Activated CD8-positive, alpha-beta T cell treated with anti-CD3 and anti-CD28 coated beads, Interleukin-2, amount 10 ng/mL, durations not matched to agents 7 days and 5 days (primary cell): ENCODE measurements at regions not wholly inside any gene's neighbourhood (a gene's known extent, or its start where the extent isn't known, plus 50 kb on each side); places are given as distances from the start of the nearest gene placed in this dataset.

Experiments used
- ATAC-seq: fragments of 150-1000 bp; cut with Tn5 transposase; one replicate; pipeline ENCODE4 v1.10.0; 2021; ENCODE audit warnings: moderate library complexity
- CTCF ChIA-PET: fragments of 350-600 bp; sonication (Branson Sonifier 250); formaldehyde crosslinking; loops from one replicate; lab custom pipeline; 2021; ENCODE audit warnings: antibody characterized with exemption; lab: Charles Lee
- POLR2A ChIA-PET: fragments of 350-600 bp; sonication (Branson Sonifier 250); formaldehyde crosslinking; loops from one replicate; lab custom pipeline; 2021; ENCODE audit warnings: antibody characterized with exemption; lab: Charles Lee
- DNase-seq: peaks from one replicate; pipeline ENCODE4 v3.0.0-alpha.2; 2020
- H3K27ac Mint-ChIP-seq: one replicate; pipeline ENCODE4 v1.8.0; 2021; ENCODE audit warnings: mild to moderate bottlenecking, mixed read lengths
- H3K27me3 Mint-ChIP-seq: one replicate; pipeline ENCODE4 v1.8.0; 2021; ENCODE audit warnings: low read depth, mixed read lengths
- H3K36me3 Mint-ChIP-seq: one replicate; pipeline ENCODE4 v1.8.0; 2021; ENCODE audit warnings: low read depth, mixed read lengths
- H3K4me1 Mint-ChIP-seq: one replicate; pipeline ENCODE4 v1.8.0; 2021; ENCODE audit warnings: low read depth, mixed read lengths
- H3K4me3 Mint-ChIP-seq: one replicate; pipeline ENCODE4 v1.8.0; 2021; ENCODE audit warnings: mild to moderate bottlenecking, mixed read lengths
- H3K9me3 Mint-ChIP-seq: one replicate; pipeline ENCODE4 v1.8.0; 2022; ENCODE audit warnings: mixed read lengths; ENCODE audit not compliant: insufficient read depth

DNA sequence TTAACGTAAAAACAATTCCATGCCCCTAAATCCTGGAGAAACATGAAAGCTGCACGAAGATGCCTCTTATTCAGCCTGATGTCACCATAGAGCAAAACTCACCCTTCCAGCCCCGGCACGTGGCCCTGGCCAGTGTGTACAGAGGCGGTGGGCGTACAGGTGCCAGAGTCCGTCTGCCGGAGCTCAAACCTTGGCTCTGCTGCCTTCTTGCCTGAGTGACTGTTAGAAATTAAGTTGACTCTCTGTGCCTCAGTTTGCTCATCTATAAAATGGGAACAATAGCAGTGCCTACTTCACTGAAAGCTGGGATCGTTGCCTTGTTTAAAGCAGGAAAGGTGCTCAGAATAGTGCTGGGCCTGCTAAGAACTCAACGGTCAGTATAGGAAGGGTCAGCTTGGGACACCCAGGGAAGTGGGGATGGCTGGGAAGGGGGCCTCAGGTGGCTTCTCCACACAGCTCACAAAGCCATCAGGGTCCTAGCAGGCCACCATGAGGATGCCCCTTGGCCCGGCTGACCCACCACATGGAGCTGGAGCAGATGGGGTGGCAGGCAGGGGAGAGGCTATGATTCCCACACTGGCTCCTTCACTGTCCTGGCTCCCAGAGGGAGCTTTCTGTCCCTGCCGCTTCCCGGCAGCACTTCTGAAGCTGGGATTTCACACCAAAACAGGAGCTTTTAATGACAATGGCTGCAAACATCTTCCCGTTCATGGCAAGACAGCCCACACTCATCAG lies 237.2 kb downstream of the NPHP4 start:
- no peaks in the 10 kb centered on the region for H3K9me3 Mint-ChIP-seq
- H3K27ac Mint-ChIP-seq = no peak overlapping the region
- H3K4me1 Mint-ChIP-seq = no peaks in the 10 kb centered on the region
- ATAC-seq (no peak), DNase-seq (no peak)
- ChIA-PET POLR2A (no interaction called here), CTCF (no interaction called here)
- no peaks in the 10 kb centered on the region for H3K27me3 Mint-ChIP-seq
- H3K4me3 Mint-ChIP-seq = no peak overlapping the region
- no peaks in the 10 kb centered on the region for H3K36me3 Mint-ChIP-seq

DNA sequence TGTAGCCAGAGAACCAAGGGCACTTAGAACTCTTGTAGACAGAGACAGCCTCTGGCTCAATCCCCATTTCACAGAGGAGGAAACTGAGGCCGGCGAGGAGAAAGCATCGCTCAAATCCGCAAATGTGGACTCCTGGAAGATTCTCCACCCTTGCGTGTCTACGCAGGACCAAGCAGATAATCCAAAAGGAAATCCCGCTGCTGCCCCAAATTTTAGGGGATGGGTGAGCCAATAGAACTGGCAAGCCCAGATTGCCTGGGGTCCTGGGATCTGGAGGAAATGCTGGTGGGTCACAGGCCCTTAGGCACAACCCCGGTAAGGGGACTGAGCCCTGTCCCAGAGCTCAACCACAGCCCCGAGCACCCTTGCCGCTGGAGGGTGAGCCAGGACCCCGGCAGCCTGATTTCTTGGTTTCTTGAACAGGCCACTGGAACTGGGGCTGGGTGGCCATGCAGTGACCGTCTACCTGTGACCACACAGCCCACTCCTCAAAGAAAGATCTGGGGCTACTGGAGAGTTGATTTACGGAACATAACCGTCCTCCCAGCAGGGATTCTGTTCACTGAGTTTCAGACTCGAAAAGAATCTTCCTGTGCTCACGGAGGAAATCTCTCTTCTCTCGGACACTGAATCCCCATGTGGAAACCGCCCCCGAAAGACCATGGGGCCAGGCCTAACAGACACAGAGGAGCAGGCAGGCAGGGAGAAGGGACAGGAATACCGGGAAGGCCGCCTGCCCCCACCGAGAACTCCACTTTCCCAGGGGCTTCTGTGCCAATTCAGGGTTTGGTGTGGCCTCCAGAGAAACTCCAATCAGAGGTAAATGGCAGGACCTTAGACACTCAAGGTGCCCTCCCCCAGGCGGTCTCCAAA lies 238.4 kb downstream of the NPHP4 start:
- no peak overlapping the region for H3K27ac Mint-ChIP-seq
- H3K27me3 Mint-ChIP-seq = no peaks in the 10 kb centered on the region
- ChIA-PET POLR2A (no interaction called here), CTCF (no interaction called here)
- ATAC-seq (no peak), DNase-seq (no peak)
- no peaks in the 10 kb centered on the region for H3K4me1 Mint-ChIP-seq
- H3K36me3 Mint-ChIP-seq = no peaks in the 10 kb centered on the region
- H3K9me3 Mint-ChIP-seq = no peaks in the 10 kb centered on the region
- H3K4me3 Mint-ChIP-seq = no peak overlapping the region

DNA sequence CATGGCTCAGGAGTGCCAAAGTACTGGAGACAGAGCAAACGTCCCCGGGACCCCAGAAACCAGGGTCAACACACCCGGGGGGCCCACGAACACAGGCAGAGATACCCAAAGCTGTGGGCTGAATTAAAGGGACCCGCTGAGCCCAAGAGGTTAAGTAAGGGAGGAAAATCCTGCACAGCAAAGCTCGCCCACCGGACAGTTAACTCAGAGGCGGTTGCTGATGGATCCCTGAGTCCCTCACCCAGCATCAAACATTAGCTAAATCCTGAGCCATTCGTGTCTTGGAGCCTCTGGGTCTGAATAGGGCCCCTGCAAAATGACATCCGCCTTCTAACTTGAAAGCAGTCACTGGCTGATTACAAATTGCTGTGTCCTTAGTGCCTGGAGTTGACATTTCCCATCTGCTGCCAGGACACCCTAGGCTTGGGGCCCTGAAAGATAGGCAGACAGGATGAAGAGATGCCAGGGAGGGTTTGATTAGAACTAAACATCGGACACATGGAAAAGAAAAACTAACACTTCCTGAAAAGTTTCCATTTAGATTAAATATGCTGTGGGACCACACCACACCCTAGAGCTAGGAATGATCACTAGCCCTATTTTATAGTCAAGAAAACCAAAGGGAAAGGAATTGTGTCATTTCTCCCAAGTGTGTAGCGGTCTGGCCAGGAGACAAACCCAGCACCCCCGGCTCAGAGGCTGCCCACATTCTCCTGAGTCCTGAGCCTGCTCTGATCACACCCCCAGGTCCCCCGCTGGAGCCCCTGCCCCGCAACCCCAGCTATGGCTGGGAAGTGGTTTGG lies 239.3 kb downstream of the NPHP4 start:
- ATAC-seq (no peak), DNase-seq (no peak)
- ChIA-PET CTCF (no interaction called here), POLR2A (no interaction called here)
- no peaks in the 10 kb centered on the region for H3K36me3 Mint-ChIP-seq
- H3K27me3 Mint-ChIP-seq = no peaks in the 10 kb centered on the region
- H3K4me3 Mint-ChIP-seq = no peak overlapping the region
- H3K9me3 Mint-ChIP-seq = no peaks in the 10 kb centered on the region
- no peaks in the 10 kb centered on the region for H3K4me1 Mint-ChIP-seq
- no peak overlapping the region for H3K27ac Mint-ChIP-seq

DNA sequence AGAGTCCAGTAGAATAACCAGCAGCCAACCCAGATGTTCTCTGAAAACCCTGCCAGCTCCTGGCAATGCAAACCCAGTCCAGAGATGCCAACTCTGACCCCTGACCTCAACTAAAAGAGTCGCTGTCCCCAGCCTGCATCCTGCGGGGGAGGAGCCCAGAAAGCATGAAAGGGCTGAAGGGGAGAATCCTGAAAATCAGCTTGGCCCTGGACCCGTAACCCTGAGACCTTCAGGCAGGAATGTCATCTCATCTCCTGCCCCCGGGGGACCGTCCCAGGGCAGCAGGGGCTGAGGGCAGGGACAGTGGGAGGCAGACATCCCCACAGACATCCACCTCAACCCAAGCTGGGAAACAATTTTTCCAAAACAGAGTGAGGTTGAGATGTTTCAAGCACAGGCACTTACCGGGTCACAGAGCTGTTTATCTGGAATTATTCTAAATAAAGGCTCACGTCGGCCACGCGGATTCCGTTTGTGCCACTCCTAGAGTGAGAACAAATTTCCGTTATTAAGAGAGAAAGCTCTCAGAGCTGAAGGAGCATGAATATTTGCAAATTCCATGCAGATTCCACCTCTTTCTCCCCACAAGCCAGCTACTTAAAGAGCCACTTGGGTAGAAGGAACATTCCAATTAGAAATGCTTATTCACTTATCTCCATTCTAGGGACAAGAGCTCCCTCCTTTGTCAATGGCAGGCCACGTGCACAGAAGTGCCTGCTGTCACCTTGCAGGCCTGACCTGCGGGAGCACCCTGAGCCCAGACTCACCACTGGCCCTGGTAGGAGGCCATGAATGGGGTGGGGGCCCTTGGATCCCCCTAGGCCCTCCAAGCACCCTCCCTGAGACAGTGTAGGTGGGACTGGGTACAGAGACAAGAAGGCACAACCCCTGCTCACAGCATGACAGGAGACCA lies 240.1 kb downstream of the NPHP4 start:
- no peaks in the 10 kb centered on the region for H3K27me3 Mint-ChIP-seq
- POLR2A ChIA-PET = no interaction called here
- no peak for DNase-seq
- no peak overlapping the region for H3K27ac Mint-ChIP-seq
- no peaks in the 10 kb centered on the region for H3K36me3 Mint-ChIP-seq
- ATAC-seq = no peak
- CTCF ChIA-PET = no interaction called here
- H3K9me3 Mint-ChIP-seq = no peaks in the 10 kb centered on the region
- no peaks in the 10 kb centered on the region for H3K4me1 Mint-ChIP-seq
- no peak overlapping the region for H3K4me3 Mint-ChIP-seq

DNA sequence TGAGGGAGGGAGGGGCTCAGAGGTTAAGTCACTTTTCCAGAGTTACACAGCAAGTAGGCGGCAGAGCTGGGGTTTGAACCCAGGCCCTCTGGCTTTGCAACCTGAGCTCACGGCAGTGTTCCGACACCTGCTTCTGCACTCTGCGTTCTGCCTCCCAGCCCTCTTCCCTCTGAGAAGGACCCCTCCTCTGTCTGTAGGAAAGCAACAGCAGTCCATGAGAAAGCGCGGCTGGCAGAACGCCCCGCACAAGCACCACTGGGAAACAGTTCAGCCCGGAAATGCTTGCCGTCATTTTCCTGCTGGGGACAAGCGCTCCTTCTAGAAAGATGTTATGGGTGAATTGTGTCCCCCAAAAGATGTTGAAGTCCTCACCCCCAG lies 241.1 kb downstream of the NPHP4 start:
- ChIA-PET CTCF (no interaction called here), POLR2A (no interaction called here)
- Mint-ChIP-seq H3K4me3 (no peak overlapping the region), H3K36me3 (no peaks in the 10 kb centered on the region), H3K27ac (no peak overlapping the region), H3K9me3 (no peaks in the 10 kb centered on the region), H3K4me1 (no peaks in the 10 kb centered on the region), H3K27me3 (no peaks in the 10 kb centered on the region)
- ATAC-seq (no peak), DNase-seq (no peak)

DNA sequence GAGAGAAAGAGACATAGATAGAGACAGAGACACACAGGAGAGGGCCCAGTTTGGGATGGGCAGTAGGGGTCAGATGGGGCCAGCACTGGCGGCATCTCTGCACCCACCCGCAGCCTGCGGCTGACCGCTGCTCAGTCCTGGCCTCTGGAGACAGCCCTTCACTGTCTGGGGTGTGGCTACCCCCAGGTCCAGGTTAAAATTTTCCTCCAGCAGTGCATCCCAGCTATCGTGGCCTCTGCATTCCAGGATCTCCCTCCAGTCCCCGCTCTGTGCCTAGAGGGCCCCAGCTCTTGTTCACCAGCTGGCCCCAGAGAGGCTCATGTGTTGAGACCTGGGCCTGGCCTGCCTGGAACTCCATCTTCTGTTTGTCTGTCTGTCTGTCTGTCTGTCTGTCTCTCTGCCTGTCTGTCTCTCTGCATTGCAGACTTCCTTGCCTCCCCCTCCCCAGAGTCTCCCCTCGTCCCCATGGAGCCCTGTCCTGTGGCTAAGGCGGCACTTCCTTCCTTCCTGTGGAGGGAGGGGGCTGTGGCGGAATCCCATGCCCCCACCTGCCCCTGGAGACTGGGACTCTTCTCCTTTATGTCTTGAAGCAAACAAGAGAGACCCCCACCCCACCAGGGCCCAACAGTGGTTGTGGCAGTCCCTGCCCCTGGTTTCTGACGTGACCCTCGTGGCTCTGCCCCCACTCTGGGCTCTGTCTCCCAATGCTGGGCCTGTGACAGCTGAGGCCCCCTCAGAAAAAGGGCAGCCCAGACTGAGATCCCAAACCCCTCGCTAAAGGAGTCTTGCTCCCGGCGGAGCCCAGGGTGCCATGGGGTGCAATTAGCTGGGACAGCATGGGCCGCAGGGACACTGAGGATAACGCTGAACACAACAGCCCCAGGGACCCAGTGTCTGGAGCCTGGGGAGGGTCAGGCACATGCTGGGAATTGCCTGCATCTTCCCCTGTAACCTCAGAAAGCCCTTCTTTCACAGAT lies 241.8 kb downstream of the NPHP4 start:
- no peak overlapping the region for H3K4me3 Mint-ChIP-seq
- H3K27ac Mint-ChIP-seq = no peak overlapping the region
- no peaks in the 10 kb centered on the region for H3K36me3 Mint-ChIP-seq
- DNase-seq (no peak), ATAC-seq (no peak)
- H3K4me1 Mint-ChIP-seq = no peaks in the 10 kb centered on the region
- POLR2A ChIA-PET = no interaction called here
- no peaks in the 10 kb centered on the region for H3K9me3 Mint-ChIP-seq
- H3K27me3 Mint-ChIP-seq = no peaks in the 10 kb centered on the region
- CTCF ChIA-PET = no interaction called here

DNA sequence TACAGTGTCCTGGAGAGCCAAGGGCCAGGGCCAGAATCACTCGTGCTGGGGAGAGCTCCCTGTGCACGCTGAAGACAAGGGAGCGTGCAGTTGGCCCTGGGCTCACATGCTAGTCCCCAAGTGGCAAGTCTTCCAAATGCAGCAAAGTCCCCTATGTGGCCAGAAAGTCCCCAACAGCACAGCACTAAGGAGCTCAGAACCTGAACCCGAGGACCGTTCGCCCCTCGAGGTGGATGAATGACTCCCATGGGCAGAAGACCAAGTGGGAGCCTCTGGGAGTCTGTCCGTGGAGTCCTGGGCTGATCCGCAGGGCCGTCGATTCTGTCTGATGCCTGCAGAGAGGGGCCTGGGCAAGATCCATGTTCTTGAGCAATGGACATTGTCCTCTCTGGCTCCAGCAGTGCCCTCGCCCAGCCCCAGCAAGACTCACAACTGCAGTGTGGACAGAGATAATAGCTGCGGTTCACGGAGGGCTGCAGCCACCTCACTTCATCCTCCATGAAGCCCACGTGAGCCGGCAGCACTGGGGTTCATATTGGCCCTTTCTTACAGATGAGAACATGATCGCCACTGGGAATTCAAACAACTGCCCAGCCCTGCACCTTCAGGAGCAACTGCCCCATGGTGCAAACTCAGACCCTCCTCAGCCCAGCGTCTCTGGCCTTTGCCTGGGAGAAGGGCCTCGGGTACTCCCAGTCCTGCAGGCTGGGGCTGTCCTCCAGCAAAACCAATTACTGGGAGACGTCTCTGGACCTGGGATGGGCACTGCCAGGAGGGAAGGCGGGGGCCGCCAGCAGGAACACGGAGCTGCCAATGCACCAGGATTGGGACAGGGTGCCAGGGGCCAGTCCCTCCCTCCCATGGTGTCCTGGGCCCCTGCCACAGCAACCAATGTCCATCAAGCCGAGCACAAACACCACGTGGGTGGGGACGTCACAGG lies 243.7 kb downstream of the NPHP4 start:
- POLR2A ChIA-PET = no interaction called here

DNA sequence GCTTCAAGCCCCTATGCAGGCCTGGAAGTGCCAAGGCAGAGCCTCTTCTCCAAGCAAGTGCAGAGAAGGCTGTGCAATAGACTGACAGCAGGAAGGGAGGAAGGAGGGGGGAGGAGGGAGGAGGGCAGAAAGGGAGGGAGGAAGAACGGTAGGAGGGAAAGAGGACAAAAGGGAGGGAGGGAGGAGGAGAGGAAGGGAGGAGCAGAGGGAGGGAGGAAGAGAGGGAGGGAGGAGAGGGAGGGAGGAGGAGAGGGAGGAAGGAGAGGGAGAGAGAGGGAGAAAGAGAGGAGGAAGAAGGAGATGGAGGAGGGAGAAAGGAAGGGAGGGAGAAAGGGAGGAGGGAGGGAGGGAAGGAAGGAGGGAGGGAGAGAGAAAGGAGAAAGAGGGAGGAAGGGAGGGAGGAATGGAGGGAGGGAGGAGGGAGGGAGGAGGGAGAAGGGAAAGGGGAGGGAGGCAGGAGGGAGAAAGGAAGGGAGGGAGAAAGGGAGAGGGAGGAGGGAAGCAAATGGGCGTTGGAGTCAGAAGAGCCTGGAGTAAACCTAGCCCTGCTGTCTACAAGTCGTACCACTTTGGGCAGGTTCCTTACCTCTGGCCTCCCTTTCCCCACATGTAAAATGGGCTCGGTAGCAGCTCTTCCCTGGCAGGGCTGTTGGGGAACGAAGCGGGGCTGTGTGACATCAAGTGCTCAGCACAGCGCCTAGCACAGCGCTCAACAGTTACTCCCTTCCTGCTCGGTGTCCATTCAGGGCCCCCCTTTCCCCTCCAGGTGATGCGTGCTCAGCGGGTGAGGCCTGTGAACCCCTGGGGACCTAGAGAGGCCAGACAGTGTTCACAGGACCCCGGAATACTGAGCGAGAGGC lies 244.6 kb downstream of the NPHP4 start:
- Mint-ChIP-seq H3K27ac (no peak overlapping the region), H3K27me3 (peaks cover 3% of the 10 kb centered on the region), H3K4me3 (no peak overlapping the region), H3K36me3 (no peaks in the 10 kb centered on the region), H3K4me1 (no peaks in the 10 kb centered on the region), H3K9me3 (no peaks in the 10 kb centered on the region)
- ATAC-seq (no peak), DNase-seq (no peak)
- ChIA-PET POLR2A (no interaction called here), CTCF (no interaction called here)

More for the DNA sequence above, 243.7 kb downstream of the NPHP4 start:
- ATAC-seq = no peak
- Mint-ChIP-seq H3K4me3 (no peak overlapping the region), H3K4me1 (no peaks in the 10 kb centered on the region), H3K9me3 (no peaks in the 10 kb centered on the region), H3K27me3 (peaks cover 3% of the 10 kb centered on the region), H3K27ac (no peak overlapping the region), H3K36me3 (no peaks in the 10 kb centered on the region)
- CTCF ChIA-PET = no interaction called here
- DNase-seq = no peak

DNA sequence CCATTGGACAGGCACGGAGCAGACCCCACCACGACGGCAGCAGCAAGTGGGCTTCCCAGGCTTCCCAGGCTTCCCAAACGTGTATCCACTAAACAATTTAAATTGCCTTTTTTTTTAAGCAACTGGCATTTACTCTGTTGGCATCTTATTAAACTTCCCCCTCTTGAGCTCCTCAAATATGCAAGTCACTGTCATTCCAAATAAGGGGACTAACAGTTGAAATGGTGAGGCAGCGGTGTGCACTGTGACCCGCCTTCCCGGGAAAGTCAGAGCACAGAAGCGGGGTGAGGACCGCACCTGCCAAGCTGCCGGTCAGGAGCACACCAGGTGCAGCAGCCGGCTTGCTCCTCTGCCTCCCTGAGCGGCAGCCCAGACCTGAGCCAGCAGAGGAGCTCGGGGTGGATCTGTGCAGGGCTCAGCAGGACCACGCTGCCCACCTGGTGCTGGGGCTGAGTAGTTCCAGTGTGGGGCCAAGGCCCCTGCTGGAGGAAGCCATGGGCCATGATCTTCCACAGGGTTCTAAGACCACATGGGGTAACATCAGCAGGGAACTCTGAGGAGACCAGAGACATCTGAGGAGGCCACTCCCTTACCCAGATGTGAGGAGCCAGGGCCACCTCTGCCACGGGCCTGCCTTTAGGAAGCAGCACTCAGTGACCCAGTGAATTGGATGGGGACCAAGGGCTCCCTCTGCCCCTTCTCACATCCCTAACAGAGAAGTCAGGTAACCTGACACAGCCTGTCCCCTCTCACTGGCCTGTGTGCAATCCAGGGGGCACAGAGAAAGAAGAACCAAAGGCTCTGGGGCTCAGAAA lies 245.4 kb downstream of the NPHP4 start:
- Mint-ChIP-seq H3K27me3 (peaks cover 3% of the 10 kb centered on the region), H3K27ac (no peak overlapping the region), H3K4me3 (no peak overlapping the region), H3K36me3 (no peaks in the 10 kb centered on the region), H3K9me3 (no peaks in the 10 kb centered on the region), H3K4me1 (no peaks in the 10 kb centered on the region)
- DNase-seq (no peak), ATAC-seq (no peak)
- ChIA-PET POLR2A (no interaction called here), CTCF (interaction anchor here (0.8 to 1.8 kb wide), 2 partner anchors 110 to 232 kb away, joined by 4 to 8 read pairs; no protein-coding TSS in a partner anchor)
